Fibroblast of the conjunctiva (primary cell): ENCODE measurements at regions not wholly inside any gene's neighbourhood (a gene's known extent, or its start where the extent isn't known, plus 50 kb on each side); places are given as distances from the start of the nearest gene placed in this dataset.
"Not testable (repeated sequence)": the region's sequence is repeated elsewhere in the genome, so short reads cannot be mapped to it uniquely, and the experiment has no call there.

ENCODE experiments used
- DNase-seq: peaks from one replicate; pipeline ENCODE4 v3.0.0-alpha.2; 2010; ENCODE audit warnings: low read depth

DNA sequence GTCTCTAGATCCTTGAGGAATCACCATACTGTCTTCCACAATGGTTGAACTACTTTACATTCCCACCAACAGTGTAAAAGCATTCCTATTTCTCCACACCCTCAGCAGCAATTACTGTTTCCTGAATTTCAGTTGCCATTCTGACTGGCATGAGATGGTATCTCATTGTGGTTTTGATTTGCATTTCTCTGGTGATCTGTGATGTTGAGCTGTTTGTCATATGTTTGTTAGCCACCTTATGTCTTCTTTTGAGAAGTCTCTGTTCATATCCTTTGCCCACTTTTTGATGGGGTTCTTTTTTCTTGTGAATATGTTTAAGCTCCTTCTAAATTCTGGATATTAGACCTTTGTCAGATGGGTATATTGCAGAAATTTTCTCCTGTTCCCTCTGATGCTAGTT is 356.0 kb downstream of the IGSF11 start:
- DNase-seq, result not testable (repeated sequence)

DNA sequence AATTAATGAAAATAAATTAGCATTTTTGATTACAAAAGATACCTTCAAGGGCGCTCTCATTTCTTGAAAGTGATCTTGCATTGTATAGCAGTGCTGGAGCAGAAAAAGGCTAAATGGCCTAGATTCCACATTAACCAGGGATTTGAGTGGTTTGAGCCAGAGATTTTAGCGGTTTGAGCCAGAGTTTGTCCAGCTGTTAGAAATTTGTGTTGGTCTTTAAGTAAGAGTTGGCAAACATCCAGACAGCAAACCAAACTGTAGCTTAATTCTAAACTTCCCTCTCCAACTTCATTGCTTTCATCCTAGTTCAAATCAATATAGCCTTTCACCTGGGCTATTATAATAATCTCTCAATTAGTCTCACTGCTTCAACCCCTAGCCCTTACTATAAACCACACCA is 351.7 kb downstream of the IGSF11 start:
- DNase-seq, result no peak

DNA sequence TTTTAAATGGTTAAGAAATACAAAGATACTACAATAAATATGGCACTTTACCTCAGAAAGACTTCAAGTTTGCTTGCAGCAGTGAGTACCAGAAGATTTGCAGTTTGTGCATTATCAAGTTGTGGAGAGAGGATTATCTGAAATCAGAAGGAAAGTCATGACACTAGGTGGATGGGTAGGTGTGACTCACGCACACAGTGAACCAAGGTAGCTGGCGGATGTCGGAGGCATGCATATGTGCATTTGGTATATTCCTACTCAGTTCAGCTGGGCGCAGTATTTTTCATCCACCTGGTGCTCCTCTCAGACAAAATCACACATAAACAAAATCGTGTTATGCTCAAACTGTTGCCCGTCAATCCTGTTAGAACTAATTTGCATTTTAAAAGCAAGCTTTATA is 351.0 kb downstream of the IGSF11 start:
- no peak for DNase-seq

DNA sequence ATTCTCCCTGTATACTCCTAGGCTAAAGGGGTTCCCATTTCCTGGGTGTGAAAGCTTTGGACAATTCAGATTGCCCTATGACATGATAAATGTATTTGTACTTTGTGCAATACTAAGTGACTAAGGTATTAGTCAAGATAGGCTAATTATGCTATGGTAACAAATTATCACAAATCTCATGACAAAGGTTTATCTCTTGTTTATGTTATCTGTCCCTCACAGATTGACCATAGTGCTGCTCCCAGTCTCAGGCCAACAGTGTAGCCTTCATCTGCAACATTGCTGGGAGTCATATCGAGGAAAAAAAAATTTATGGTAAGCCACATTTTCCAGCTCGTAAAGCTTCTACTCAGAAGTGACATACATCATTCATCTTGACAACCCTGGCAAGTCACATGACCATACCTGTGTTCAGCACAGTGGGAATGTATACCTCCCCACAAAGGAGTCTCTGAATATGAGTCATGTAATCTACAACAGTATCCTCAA is 346.2 kb downstream of the IGSF11 start:
- DNase-seq, result no peak

DNA sequence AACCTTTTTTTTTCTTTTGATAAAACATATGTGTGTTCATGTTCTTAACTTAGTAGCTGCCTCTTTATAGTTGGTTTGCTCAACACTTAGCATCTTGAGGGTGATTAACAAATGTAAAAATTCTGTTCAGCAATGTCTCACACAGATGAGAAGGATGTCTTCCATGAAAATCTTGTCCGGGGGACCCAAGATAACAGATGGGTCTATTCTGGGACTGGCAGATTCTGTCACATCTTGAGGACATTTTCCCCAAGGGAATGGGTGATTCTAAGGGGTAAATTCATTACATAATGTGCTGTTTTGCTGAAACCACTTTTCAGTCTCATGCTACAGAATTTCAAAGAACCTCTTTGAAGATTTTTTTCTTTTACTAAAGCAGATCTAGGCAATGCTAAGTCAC is 342.2 kb downstream of the IGSF11 start:
- DNase-seq, result no peak

DNA sequence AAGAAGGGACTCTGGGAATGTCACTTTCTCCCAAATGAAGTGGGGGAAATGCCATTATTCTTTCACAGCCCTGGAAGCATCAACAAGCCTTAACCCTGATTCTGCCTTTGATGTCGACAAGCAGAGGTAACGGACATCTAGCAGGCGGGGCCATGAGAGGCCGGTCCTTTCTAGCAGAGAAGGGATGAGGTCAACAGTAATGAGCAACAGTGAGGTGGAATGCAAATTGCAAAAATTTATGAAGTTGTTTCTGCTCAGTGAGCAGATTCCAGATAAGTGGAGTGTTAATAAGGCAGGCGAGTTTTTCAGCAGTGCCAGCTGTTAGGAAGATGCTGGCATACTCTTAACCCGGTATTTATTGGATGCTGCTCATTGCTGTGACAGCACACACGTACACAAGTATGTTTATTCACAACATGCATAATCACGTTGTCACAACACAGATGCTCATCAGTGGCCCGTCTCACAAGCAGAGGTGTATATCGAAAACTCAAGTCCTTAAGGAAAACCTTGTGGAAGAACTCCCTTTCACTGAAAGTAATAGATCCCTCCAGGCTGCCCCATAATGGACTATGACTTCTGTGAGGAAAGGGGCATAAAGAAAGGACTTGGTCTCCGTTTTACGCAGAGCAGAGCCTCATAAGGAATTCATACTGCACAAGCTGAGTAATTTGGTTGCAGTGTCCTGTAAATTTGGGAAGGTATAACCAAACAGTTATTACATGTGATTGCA is 329.0 kb downstream of the IGSF11 start:
- no peak for DNase-seq

DNA sequence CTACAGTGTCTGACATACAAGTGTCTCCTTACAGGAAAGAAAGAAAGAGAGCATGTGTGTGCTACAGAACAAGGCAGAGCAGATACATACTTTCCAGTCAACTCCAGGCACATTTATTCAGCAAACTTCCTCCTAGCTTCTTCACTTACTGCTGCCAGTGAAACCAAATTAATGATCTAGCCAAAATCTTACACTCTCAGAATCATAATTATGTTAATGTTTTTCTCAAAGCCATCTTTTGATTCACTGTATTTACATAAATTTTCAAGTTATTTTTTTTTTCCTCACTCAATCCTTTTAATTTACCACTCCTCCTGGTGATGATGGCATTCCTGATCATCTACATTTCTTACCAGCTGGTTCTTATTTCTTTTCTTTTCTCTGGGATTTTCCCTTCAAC is 326.7 kb downstream of the IGSF11 start:
- no peak for DNase-seq

DNA sequence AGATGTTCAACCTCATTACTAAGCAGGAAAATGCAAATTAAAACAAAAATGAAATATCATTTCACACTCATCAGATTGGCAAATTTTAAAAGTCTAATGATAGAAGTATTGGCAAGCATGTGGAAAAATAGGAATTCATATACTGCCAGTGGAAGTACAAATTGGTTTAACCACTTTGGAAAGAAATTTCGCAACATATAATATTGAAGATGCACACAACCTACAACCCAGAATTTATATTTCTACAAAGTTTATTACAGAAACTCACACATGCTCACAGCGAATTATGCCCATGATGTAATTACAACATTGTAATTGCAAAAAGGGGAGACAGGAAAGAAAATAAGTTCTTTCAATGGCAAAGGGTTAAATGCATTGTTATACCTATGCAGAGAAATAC is 324.1 kb downstream of the IGSF11 start:
- DNase-seq, result no peak

DNA sequence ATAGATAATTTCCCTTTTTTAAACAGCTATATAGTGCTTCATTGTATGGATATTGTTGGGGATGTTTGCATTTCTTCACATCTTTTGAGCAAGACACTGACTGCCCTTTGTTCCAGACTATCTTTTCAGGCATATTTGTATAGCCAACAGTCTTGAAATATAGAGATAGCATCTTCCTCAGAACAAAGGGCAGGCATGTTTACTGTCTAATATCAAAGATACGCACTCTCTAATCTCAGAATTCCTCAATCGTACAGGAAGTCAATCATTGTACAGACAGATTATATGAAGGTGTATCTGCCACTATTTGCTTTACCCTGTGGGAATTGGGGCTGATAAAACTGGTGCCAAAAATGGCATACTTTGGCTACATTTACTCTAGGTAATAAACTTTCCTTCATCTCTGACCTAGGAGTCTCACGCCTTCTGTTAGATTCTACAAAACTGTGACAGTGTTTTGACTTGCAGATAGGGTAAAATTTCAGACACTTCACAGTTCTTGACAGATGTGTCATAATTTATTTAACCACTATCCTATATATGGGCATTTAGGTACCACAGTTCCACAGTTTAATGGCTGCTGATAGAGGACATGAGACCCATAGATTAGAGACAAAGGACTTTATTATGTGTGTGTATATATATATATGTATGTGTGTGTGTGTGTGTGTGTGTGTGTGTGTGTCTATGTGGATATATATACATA is 321.0 kb downstream of the IGSF11 start:
- no peak for DNase-seq

DNA sequence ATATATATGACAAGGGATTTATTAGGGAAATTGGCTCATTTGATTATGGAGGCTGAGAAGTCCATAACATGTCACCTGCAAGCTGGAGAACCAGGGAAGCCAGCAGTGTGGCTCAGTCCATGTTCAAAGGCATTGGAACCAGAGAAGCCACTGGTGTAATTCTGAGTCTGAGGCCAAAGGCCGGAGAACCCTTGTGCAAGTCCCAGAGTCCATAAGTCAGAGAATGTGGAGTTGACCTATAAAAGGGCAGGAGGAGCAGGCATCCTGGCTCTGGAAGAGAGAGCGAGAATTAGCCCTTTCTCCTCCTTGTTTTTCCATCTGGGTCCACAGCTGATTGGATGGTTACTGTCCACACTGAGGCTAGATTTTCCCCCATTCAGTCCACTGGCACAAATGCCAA is 319.8 kb downstream of the IGSF11 start:
- no peak for DNase-seq

DNA sequence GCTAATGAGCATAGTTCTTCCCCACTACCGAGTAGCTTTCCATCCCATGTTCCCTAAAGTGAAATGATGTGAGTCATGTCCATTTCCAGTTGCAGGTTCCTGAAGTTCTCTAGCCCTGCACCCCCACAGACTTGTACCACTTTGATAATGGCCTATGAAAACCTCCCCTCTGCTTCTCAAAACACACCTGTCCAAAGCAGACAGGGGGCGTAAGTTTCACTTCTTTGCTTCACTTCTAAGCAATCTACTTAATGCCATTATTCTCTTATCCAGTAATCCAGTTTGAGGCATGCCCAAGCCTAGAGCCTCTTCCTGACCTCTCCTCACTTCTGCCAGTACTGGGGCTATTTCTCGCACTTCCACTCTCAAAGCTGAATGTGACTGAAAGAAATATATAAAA is 305.1 kb downstream of the IGSF11 start:
- DNase-seq, result no peak

DNA sequence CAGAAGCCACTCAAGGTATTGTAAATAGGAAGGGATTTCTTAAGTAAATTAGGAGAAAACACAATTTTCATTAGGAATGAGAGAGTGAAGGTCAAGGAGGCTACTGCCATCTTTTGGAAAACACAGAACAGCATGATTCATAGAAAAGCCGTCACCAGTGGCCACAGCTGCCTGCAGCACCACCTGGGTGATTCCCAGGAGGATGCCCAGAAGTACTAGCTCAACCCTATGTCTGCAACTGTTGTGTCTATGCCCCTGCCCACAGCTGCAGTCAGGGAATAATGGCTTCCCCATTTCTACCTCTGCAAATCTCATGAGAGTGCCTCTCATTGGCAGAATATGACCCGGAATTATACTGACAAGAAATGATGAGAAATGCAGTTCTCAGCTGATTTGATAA is 300.0 kb downstream of the IGSF11 start:
- DNase-seq, result no peak

DNA sequence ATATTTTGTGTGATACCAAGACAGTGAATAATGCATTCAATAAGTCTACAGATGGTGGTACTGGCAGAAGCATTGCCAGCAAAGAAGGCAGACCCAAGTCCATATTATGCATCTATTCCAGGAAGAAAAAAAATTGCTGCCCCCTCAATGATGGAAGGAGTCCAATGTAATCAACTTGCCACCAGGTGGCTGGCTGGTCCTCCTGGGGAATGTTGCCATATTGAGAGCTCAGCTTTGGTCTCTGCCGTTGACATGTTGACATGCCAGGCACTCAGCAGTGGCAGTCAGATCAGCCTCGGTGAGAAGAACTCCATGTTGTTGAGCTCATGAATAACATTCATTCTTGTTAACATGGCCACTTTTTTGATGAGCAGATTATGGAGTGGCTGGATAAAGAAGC is 298.5 kb downstream of the IGSF11 start:
- no peak for DNase-seq

DNA sequence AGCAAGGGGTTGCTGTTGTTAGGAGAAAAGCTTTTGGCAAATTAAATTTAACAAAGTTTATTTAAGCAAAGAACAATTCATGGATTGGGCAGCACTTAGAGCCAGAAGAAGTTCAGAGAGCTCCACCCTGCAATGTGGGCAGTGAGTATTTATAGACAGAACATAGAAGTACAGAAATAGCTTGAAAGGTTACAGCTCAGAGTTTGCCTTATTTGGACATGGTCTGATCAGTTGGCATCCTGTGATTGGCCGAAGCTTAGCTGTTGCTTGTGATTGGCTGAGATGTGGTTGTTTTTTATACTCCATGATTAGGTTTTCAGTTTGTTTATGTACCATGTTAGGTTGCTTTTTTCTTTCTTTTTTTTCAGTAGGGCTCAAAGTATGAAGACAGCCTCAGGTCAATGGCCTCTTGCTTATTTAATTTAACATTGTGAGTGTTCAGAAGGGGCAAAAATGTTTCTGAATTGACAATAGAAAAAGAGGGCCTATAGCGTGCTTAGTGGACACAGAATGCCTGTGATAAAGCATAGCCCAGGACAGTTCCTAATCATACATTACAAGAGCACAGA is 293.8 kb downstream of the IGSF11 start:
- no peak for DNase-seq

DNA sequence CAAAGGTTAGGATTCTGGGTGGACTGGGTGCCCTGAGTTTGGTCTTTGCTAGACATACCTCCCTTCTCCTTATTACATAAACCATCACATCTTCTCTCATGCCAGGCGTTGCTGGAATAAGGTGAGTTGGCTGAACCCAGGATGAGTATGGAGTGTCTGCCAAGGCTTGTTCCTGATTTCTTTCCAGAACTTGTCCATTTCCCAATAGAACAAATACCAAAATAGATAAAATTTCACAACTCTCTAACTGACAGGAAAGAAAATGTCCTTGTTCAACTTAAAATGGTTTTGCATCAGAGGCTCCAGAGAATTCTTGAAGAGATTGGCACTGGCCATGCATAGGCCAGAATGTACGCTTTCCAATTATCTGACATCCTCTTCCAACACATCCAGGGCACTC is 291.9 kb downstream of the IGSF11 start:
- no peak for DNase-seq

DNA sequence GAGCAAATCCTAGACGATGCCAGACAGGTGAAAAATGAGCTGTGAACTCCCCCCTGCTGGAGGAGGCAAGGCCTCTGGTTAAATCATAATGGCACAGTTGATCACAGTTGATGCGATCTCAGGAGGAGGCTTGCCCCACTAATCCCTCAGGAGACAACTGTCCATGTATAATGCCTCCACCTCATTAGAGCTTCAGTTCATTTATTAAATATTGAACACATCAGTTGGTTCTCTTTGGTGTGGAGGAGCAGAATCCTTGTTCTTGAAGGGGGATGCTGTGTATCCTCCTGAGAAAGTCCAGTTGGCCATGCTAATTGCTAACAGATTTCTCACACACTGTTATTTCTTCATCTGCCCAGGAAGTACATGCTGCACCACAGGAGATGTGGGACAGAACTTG is 290.5 kb downstream of the IGSF11 start:
- no peak for DNase-seq

DNA sequence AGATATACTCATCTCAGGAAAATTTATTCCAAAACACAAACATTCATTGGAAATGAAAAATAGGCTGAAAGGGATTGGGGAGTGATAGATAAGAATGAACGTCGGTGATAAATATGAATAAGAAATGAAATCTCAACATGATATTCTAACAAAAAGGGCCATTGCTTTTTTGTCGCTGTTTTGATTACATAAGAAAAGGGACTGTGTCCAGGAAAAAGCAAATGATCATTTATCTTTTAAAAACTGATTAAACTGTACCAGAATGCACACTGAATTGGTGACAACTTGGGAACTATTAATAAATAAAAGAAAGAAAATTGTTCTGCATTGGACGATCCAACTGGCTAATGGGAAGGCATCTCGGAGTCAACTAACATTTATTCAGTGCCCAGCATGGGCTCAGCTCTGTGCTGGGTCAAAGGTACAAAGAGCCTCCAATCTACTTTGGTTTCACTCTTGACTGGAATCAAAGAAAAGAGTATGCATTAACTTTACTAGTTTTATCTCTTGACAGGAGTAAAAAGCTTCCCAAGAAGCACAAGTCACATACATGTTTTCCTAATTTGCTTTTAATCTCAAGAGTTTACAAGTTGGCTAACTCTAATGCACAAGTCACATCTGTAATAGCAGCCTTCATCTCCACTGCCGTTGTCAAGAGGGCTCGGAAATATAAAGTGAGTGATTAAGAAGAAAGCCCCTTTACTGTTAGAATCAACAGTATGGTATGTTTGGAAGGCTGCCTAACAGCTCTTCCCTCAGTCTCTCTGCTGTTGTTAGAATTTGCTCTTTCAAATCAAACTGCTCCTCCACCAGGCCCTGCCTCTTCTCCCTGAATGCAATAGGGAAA is 280.0 kb downstream of the IGSF11 start:
- no peak for DNase-seq

DNA sequence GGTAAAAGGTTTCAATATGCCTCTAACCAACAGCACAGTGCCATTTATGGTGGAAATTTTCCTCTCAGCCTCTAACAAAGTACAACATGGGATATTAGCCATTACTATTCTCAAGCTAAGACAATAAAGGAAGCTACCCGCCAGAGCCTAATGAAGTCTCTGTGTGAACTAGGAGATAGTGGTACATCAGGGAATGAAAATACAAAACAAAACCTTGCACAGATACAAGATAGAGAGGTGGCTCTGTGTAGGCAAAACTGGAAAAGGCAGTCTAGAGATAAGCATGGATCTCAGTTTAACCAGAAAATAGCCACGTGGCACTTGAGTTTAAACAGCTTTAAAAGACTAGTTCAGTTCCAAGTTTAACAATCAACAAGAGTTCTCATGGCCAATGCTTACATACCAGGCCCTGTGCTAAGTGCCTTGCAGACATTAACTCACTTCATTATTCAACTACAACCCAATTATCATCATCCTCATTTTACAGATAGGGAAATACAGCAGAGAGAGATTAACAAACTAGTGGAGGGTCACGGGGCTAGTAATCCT is 279.3 kb downstream of the IGSF11 start:
- no peak for DNase-seq

DNA sequence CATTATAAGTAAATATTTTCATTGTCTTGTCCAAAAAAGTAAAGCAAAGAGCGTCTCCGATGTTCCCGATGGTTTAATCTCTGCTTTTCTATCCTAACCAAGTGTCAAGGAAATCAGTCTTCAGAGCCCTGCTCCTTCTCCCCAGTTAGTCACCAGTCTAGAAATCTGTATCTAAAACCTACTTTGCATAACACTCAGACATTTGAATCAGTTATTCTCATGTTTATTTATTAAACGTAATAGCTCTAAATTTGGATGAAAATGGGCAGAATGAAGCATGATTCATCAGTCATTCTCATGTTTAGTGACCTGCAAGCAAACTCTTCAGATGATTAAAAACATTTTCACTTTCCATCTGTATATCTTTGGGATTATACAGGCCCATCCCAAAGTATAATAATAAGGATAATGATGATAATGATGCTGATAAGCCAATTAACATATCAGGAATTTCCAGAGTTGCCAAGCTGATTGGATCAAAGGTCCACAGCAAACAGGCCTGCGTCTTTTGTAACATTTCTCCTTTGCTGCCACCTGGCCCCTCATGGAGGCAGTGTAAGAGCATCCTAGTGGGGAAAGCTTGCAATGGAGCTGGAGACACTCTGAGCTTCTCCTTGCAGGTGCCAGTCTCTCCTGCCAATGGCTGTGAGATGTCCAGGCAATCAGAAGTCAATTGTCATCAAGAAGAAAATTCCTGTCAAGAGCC is 273.9 kb downstream of the IGSF11 start:
- no peak for DNase-seq

DNA sequence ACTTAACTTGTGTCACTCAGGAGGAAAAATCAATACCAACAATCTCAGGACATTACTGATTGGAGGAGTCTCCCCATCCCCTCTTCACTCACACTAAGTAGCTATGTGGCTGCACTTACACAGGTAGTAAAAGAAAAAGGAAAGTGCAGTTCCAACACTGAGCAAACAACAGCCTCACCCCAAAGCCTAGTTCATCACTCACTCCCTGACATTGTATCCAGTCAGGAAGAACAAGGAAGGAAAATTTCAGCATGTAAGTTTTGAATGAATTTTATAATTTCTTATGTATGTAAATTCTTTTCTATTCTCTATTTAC is 273.4 kb downstream of the IGSF11 start:
- DNase-seq, result no peak

DNA sequence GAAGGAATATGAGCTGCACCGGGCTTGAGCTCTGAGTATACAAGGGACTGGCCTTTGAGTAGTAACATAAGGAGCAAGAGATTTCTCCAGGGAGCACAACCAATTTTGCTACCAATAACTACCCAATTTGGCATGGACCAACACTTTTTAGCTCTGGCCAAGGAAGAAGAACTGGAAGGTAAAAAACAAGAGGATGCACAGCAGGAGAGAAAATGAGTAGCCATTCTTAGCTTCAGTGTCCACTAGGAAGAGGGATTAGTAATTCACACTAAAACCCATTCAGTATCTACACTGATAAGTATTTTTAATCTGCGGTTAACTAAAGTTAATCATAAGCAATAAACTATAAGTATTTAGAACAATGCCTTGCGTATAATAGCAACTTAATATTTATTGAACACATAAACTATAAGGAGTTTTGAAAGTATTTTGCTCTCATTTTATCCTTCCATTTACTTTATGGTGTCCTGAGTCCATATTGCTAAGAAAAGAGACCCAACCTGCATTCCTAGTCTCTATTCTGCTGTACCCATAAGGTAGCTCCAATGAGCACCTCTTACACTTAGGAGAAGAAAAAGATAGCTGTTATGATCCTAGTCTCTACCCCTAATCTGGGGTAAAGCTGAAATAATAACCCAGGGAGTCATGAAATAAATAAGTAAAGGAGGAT is 268.9 kb downstream of the IGSF11 start:
- no peak for DNase-seq
